ENCODE measurements at regions not wholly inside any gene's neighbourhood (a gene's known extent, or its start where the extent isn't known, plus 50 kb on each side); places are given as distances from the start of the nearest gene placed in this dataset.

- no peak for TF ChIP-seq CTCF (conservative IDR thresholded peaks at IDR 0.05; ENCODE audit: low read length)
- no peak for TF ChIP-seq EZH2phosphoT487 (IDR thresholded peaks at IDR 0.05; ENCODE audit: borderline replicate concordance)
Measured at GRCh38 chr3:177345973-177346503, 148.8 kb upstream of the TBL1XR1 start.

Measured in Loucy (cell line).